Upper lobe of left lung (tissue), 4 donors: ENCODE measurements at regions not wholly inside any gene's neighbourhood (a gene's known extent, or its start where the extent isn't known, plus 50 kb on each side); places are given as distances from the start of the nearest gene placed in this dataset.

Source experiments
- POLR2A ChIP-seq, 4 donors: fragments of 450-650 bp; IDR thresholded peaks; one replicate each; pipeline ENCODE4 v1.5.1; 2016 to 2017; ENCODE audit warnings: antibody characterized with exemption in 4 of 4, mild to moderate bottlenecking in 2 of 4
- POLR2AphosphoS5 ChIP-seq, 2 donors: sonication (generic); formaldehyde crosslinking; IDR thresholded peaks; one replicate each; pipeline ENCODE4 v1.5.1; 2017; ENCODE audit warnings: antibody characterized with exemption in 2 of 2
- TF ChIP-seq, protein P1 (sequence below), 6 experiments: fragments of 450-650 bp in 4 of 6; fragments of 200-600 bp in 2 of 6; sonication (generic) in 2 of 6; IDR thresholded peaks; one replicate each; pipeline ENCODE4 v1.5.1; 2016 to 2019; ENCODE audit warnings: antibody characterized with exemption in 6 of 6

DNA sequence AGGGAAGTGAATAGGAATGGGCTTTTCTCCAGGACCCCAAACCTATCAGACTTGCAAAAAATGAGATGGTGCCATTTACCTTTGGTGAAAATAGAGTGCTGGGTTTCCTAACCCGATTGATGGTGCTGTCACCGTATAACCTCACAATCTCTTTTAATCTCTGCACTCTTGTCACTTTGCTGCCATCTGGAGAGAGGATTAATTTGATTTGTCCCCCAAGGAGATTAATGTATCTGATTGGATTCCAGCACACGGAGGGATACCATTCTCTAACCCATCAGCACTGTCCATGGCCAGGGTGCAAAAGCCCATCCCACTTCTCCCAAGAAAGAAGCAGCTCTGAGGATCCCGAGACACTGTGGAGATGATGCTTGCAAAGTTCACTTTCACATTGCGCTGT is 86.3 kb upstream of the NFE2L3 start:
- TF ChIP-seq POLR2AphosphoS5 (IDR thresholded peaks at IDR 0.05) = no peak
- no peak for TF ChIP-seq POLR2A (IDR thresholded peaks at IDR 0.05)
- TF ChIP-seq, protein P1, sequence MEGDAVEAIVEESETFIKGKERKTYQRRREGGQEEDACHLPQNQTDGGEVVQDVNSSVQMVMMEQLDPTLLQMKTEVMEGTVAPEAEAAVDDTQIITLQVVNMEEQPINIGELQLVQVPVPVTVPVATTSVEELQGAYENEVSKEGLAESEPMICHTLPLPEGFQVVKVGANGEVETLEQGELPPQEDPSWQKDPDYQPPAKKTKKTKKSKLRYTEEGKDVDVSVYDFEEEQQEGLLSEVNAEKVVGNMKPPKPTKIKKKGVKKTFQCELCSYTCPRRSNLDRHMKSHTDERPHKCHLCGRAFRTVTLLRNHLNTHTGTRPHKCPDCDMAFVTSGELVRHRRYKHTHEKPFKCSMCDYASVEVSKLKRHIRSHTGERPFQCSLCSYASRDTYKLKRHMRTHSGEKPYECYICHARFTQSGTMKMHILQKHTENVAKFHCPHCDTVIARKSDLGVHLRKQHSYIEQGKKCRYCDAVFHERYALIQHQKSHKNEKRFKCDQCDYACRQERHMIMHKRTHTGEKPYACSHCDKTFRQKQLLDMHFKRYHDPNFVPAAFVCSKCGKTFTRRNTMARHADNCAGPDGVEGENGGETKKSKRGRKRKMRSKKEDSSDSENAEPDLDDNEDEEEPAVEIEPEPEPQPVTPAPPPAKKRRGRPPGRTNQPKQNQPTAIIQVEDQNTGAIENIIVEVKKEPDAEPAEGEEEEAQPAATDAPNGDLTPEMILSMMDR (IDR thresholded peaks at IDR 0.05) = no peak
